ENCODE measurements at regions not wholly inside any gene's neighbourhood (a gene's known extent, or its start where the extent isn't known, plus 50 kb on each side); places are given as distances from the start of the nearest gene placed in this dataset.
"Not testable (repeated sequence)": the region's sequence is repeated elsewhere in the genome, so short reads cannot be mapped to it uniquely, and the experiment has no call there.

DNA sequence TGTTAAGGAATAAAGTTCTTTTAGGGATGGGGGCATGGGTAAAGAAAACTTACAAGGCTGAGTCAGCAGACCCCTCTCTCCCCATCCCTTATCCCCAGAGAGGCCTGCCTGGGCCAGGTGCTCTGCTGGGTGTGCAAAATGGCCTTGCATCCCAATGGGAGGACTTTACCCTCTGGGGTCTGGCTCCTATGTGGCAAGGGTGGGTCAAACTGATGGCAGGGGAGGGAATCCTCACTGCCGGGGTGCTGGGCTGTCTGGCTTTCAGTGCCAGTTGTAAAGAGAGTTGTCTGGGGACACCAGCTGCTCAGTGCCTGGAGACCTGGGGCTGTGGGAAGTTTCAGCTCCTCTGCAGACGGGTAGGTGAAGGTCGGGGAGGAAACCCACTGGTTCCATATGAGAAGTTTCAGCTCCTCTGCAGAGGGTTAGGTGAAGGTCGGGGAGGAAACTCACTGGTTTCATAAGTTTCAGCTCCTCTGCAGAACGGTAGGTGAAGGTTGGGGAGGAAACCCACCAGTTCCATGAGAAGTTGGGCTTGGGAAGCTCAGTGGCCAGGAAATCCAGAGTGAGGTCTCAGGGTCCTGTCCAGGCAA lies 127.2 kb upstream of the PODXL start:
- TF ChIP-seq POLR2AphosphoS5 (IDR thresholded peaks at IDR 0.05) (no peak), EP300 (IDR thresholded peaks at IDR 0.05) (no peak), POLR2A (IDR thresholded peaks at IDR 0.05) (no peak)
- TF ChIP-seq, protein P1, sequence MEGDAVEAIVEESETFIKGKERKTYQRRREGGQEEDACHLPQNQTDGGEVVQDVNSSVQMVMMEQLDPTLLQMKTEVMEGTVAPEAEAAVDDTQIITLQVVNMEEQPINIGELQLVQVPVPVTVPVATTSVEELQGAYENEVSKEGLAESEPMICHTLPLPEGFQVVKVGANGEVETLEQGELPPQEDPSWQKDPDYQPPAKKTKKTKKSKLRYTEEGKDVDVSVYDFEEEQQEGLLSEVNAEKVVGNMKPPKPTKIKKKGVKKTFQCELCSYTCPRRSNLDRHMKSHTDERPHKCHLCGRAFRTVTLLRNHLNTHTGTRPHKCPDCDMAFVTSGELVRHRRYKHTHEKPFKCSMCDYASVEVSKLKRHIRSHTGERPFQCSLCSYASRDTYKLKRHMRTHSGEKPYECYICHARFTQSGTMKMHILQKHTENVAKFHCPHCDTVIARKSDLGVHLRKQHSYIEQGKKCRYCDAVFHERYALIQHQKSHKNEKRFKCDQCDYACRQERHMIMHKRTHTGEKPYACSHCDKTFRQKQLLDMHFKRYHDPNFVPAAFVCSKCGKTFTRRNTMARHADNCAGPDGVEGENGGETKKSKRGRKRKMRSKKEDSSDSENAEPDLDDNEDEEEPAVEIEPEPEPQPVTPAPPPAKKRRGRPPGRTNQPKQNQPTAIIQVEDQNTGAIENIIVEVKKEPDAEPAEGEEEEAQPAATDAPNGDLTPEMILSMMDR (IDR thresholded peaks at IDR 0.05), result no peak

DNA sequence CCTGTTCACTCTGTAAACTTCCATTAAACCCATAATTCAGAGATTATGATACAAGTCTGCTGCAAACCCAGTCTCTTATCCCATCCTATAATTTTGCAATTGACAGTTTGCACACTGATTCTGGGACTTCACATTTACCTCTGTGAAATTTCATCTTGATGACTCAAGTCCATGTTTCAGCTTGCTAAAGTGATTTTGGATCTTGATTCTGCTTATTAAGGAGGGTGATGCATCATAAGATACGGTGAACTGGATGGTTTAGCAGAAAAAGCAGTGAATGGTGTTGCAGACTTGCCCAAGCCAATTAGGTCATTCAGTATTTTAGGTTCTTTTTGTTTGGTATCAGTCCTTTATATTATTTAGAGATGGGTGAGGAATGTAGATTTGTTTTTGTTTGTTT lies 125.5 kb upstream of the PODXL start:
- DNase-seq (ENCODE audit: low spot score in 2 of 2), result no peak
- no peak overlapping the region for H3K4me3 ChIP-seq
- 63% methylated on average over 1 of the region's 1 CpG for WGBS
- no peak for TF ChIP-seq EP300 (IDR thresholded peaks at IDR 0.05)
- TF ChIP-seq POLR2A (IDR thresholded peaks at IDR 0.05), result no peak
- TF ChIP-seq, protein P1 (IDR thresholded peaks at IDR 0.05), result no peak
- TF ChIP-seq POLR2AphosphoS5 (IDR thresholded peaks at IDR 0.05), result no peak
- H3K36me3 ChIP-seq, result no peaks in the 10 kb centered on the region
- no peaks in the 10 kb centered on the region for H3K9me3 ChIP-seq
- no peaks in the 10 kb centered on the region for H3K4me1 ChIP-seq
- H3K27ac ChIP-seq, result no peak overlapping the region
- peaks cover 23% of the 10 kb centered on the region for H3K27me3 ChIP-seq

More for the DNA sequence above, 127.2 kb upstream of the PODXL start:
- H3K27ac ChIP-seq, result no peak overlapping the region
- no peaks in the 10 kb centered on the region for H3K4me1 ChIP-seq
- H3K9me3 ChIP-seq, result no peaks in the 10 kb centered on the region
- WGBS, result 88% methylated on average over 5 of the region's 5 CpGs
- no peak for DNase-seq (ENCODE audit: low spot score in 2 of 2)
- H3K27me3 ChIP-seq, result peaks cover 34% of the 10 kb centered on the region
- no peak overlapping the region for H3K4me3 ChIP-seq
- H3K36me3 ChIP-seq, result no peaks in the 10 kb centered on the region

DNA sequence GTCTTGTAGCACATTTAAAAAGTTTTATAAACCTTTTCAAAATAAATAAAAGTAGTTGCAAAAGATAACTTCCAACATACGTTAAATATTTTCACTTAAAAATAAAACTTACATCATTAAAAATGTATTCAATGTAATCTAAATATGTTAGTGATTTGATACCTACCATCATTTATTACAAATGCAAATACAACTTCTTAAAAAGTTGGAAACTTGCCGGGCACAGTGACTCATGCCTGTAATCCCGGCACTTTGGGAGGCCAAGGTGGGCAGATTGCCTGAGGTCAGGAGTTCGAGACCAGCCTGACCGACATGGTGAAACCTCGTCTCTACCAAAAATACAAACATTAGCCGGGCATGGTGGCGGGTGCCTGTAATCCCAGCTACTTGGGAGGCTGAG lies 122.6 kb upstream of the PODXL start:
- H3K27ac ChIP-seq; H3K4me3 ChIP-seq; H3K36me3 ChIP-seq; DNase-seq (ENCODE audit: low spot score in 2 of 2); H3K4me1 ChIP-seq; H3K9me3 ChIP-seq: not testable (repeated sequence)
- WGBS, result 71% methylated on average over 8 of the region's 8 CpGs
- peaks cover 18% of the 10 kb centered on the region for H3K27me3 ChIP-seq

DNA sequence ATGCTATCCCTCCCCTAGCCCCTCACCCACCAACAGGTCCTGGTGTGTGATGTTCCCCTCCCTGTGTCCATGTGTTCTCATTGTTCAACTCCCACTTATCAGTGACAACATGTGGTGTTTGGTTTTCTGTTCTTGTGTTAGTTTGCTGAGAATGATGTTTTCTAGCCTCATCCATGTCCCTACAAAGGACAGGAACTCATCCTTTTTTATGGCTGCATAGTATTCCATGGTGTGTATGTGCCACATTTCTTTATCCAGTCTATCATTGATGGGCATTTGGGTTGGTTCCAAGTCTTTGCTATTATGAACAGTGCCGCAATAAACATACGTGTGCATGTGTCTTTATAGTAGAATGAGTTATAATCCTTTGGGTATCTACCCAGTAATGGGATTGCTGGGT lies 120.4 kb upstream of the PODXL start:
- H3K9me3 ChIP-seq, H3K4me1 ChIP-seq, H3K36me3 ChIP-seq, H3K27ac ChIP-seq, H3K4me3 ChIP-seq: not testable (repeated sequence)
- peak in 1 of 2 donors; percentile 4 for DNase-seq (ENCODE audit: low spot score in 2 of 2)
- 97% methylated on average over 2 of the region's 2 CpGs for WGBS
- H3K27me3 ChIP-seq, result peaks cover 19% of the 10 kb centered on the region

DNA sequence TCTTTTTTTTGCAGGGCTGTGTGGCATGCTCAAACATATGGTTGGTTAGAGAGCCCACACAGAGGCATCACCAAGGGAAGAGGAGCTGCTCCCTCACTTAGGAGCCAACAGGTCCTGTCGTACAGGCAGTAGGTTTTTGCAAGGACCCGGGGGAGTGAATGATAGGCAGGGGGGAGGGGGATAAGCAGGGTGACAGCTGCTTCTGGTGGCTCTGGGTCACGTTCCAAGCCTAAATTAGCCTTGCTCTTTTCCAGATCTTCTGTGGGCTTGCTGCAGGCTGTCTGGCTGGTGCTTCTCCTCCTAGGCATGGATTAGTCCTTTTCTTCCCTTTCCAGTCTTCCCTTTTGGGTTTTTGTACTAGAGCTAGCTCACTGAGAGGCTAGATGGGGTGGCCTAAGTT lies 117.7 kb upstream of the PODXL start:
- Histone ChIP-seq H3K9me3 (no peaks in the 10 kb centered on the region), H3K27me3 (peaks cover 11% of the 10 kb centered on the region), H3K4me3 (no peak overlapping the region), H3K4me1 (no peaks in the 10 kb centered on the region), H3K27ac (no peak overlapping the region), H3K36me3 (no peaks in the 10 kb centered on the region)
- WGBS, result 20% methylated on average over 3 of the region's 3 CpGs
- no peak for DNase-seq (ENCODE audit: low spot score in 2 of 2)
- TF ChIP-seq, protein P1 (IDR thresholded peaks at IDR 0.05), result no peak
- TF ChIP-seq POLR2A (IDR thresholded peaks at IDR 0.05) (no peak), EP300 (IDR thresholded peaks at IDR 0.05) (no peak), POLR2AphosphoS5 (IDR thresholded peaks at IDR 0.05) (no peak)

DNA sequence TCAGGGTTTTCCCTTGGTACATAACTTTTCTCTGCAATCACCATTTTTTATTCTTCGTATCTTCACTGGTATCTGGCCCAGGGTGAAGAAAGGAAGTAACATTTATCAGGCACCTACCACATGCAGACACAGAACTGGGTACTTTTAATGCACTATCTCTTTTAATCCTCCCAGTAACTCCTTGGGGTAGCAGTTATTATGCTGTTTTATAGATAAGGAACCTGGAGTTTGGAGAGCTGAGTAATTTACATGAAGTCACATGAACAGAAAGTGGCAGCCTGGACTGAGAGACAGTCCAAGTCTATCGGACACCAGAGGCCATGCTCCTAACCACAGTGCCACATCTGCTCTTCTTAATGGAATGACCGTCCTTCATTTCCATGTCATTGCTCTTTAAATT lies 117.1 kb upstream of the PODXL start:
- 75% methylated on average over 3 of the region's 3 CpGs for whole genome bisulfite sequencing
- no peak overlapping the region for H3K4me3 ChIP-seq
- H3K27ac ChIP-seq, result no peak overlapping the region
- no peak for DNase-seq (ENCODE audit: low spot score in 2 of 2)
- H3K36me3 ChIP-seq, result no peaks in the 10 kb centered on the region
- H3K9me3 ChIP-seq, result no peaks in the 10 kb centered on the region
- H3K4me1 ChIP-seq, result no peaks in the 10 kb centered on the region
- TF ChIP-seq EP300 (IDR thresholded peaks at IDR 0.05) (no peak), POLR2AphosphoS5 (IDR thresholded peaks at IDR 0.05) (no peak), POLR2A (IDR thresholded peaks at IDR 0.05) (no peak)
- TF ChIP-seq, protein P1 (IDR thresholded peaks at IDR 0.05), result no peak
- H3K27me3 ChIP-seq, result peaks cover 8% of the 10 kb centered on the region
